Liver (tissue), 8 donors: ENCODE measurements at regions not wholly inside any gene's neighbourhood (a gene's known extent, or its start where the extent isn't known, plus 50 kb on each side); places are given as distances from the start of the nearest gene placed in this dataset.

Source experiments
- DNase-seq: peaks from one replicate; pipeline ENCODE4 v3.0.0-alpha.2; 2017; ENCODE audit warnings: low spot score
- H3K27ac ChIP-seq, 2 donors: one replicate each; pipeline ENCODE4 v1.7.0; 2013; ENCODE audit warnings: inconsistent platforms in 2 of 2, low read length in 2 of 2, control low read depth in 1 of 2, low read depth in 1 of 2, mild to moderate bottlenecking in 1 of 2
- H3K27me3 ChIP-seq, 4 donors: one replicate each; pipeline versions ENCODE4 v1.6.1 to v1.7.0; 2013; ENCODE audit warnings: low read length in 3 of 4, inconsistent platforms in 1 of 4, mild to moderate bottlenecking in 1 of 4, moderate library complexity in 1 of 4; ENCODE audit not compliant: control insufficient read depth in 4 of 4, insufficient read depth in 4 of 4
- H3K36me3 ChIP-seq, 4 donors: one replicate each; pipeline versions ENCODE4 v1.6.1 to v1.7.0; 2013; ENCODE audit warnings: low read length in 3 of 4, mild to moderate bottlenecking in 3 of 4, low read depth in 1 of 4, moderate library complexity in 1 of 4; ENCODE audit not compliant: control insufficient read depth in 4 of 4, insufficient read depth in 3 of 4
- H3K4me1 ChIP-seq, 4 donors: one replicate each; pipeline versions ENCODE4 v1.6.1 to v1.7.0; 2013; ENCODE audit warnings: low read length in 3 of 4, mild to moderate bottlenecking in 3 of 4, moderate library complexity in 1 of 4; ENCODE audit not compliant: control insufficient read depth in 4 of 4, insufficient read depth in 4 of 4
- H3K4me3 ChIP-seq, 3 donors: one replicate each; pipeline versions ENCODE4 v1.6.1 to v1.7.0; 2013; ENCODE audit warnings: low read length in 3 of 3, control low read depth in 1 of 3, low read depth in 1 of 3, mild to moderate bottlenecking in 1 of 3
- H3K9ac ChIP-seq, 2 donors: one replicate each; pipeline ENCODE4 v1.7.0; 2013; ENCODE audit warnings: low read length in 2 of 2, mild to moderate bottlenecking in 2 of 2, moderate library complexity in 2 of 2, control low read depth in 1 of 2, low read depth in 1 of 2
- H3K9me3 ChIP-seq, 4 donors: one replicate each; pipeline versions ENCODE4 v1.6.1 to v1.7.0; 2013; ENCODE audit warnings: low read length in 3 of 4; ENCODE audit not compliant: control insufficient read depth in 4 of 4
- ATF3 ChIP-seq: IDR thresholded peaks from 2 replicates; pipeline ENCODE4 v1.6.1; 2016; ENCODE audit warnings: antibody characterized with exemption
- CTCF ChIP-seq: fragments of 150-350 bp; IDR thresholded peaks from 2 replicates; pipeline ENCODE4 v1.5.1; 2017; ENCODE audit warnings: improper control_type of control experiment, low read depth, low read length; ENCODE audit not compliant: missing input control
- EGR1 ChIP-seq, 2 donors: IDR thresholded peaks; 2 replicates each; pipeline ENCODE4 v1.6.1; 2016 to 2018; ENCODE audit warnings: antibody characterized with exemption in 2 of 2, low read depth in 2 of 2
- FOXA1 ChIP-seq: IDR thresholded peaks from 2 replicates; pipeline ENCODE4 v1.6.1; 2016; ENCODE audit warnings: antibody characterized with exemption
- FOXA2 ChIP-seq: IDR thresholded peaks from 2 replicates; pipeline ENCODE4 v1.6.1; 2016; ENCODE audit warnings: antibody characterized with exemption
- HNF4A ChIP-seq, 2 donors: conservative IDR thresholded peaks; 2 replicates each; pipeline ENCODE4 v1.6.1; 2016; ENCODE audit warnings: antibody characterized with exemption in 2 of 2, mild to moderate bottlenecking in 2 of 2
- HNF4G ChIP-seq: IDR thresholded peaks from 2 replicates; pipeline ENCODE4 v1.6.1; 2016; ENCODE audit warnings: antibody characterized with exemption
- JUND ChIP-seq, 2 donors: IDR thresholded peaks; 2 replicates each; pipeline ENCODE4 v1.6.1; 2016; ENCODE audit warnings: antibody characterized with exemption in 2 of 2
- NR2F2 ChIP-seq: IDR thresholded peaks from 2 replicates; pipeline ENCODE4 v1.6.1; 2016; ENCODE audit warnings: antibody characterized with exemption
- RAD21 ChIP-seq, 2 donors: IDR thresholded peaks; 2 replicates each; pipeline ENCODE4 v1.6.1; 2016; ENCODE audit warnings: antibody characterized with exemption in 2 of 2, mild to moderate bottlenecking in 2 of 2
- REST ChIP-seq: IDR thresholded peaks from 2 replicates; pipeline ENCODE4 v1.6.1; 2016; ENCODE audit warnings: antibody characterized with exemption, mild to moderate bottlenecking
- RXRA ChIP-seq, 2 donors: IDR thresholded peaks; 2 replicates each; pipeline ENCODE4 v1.6.1; 2017 to 2018; ENCODE audit warnings: antibody characterized with exemption in 2 of 2, mild to moderate bottlenecking in 1 of 2
- SP1 ChIP-seq: IDR thresholded peaks from 2 replicates; pipeline ENCODE4 v1.6.1; 2018; ENCODE audit warnings: antibody characterized with exemption, mild to moderate bottlenecking
- TAF1 ChIP-seq: conservative IDR thresholded peaks from 2 replicates; pipeline ENCODE4 v1.6.1; 2016; ENCODE audit warnings: antibody characterized with exemption, mild to moderate bottlenecking
- YY1 ChIP-seq: IDR thresholded peaks from 2 replicates; pipeline ENCODE4 v1.6.1; 2016; ENCODE audit warnings: antibody characterized with exemption, mild to moderate bottlenecking
- WGBS: extraction: QIAGEN DNeasy Blood & Tissue Kit; methylation state at CpG from one replicate; pipeline ENCODE4 v1.1.7; 2013; 5-methylcytosine and 5-hydroxymethylcytosine counted together
- TF ChIP-seq, protein P1 (sequence below): IDR thresholded peaks from 2 replicates; pipeline ENCODE4 v1.6.1; 2016; ENCODE audit warnings: antibody characterized with exemption
- TF ChIP-seq, protein P2 (sequence below): IDR thresholded peaks from 2 replicates; pipeline ENCODE4 v1.6.1; 2016; ENCODE audit warnings: antibody characterized with exemption
- donor health status: healthy.
- donor health status: healthy.
- donor health status: healthy.
- donor health status: healthy.
- donor health status: healthy.

GRCh38 chr10:126738001-126738400 lies 67.5 kb upstream of the C10orf90 start:
- no peak for DNase-seq
- 82% methylated on average over 4 of the region's 4 CpGs for WGBS
- H3K36me3 ChIP-seq = no peaks in the 10 kb centered on the region
- no peak overlapping the region for H3K9ac ChIP-seq
- peaks cover 0 to 10% (median 3%) of the 10 kb centered on the region in 4 donors for H3K4me1 ChIP-seq
- H3K27ac ChIP-seq = no peak overlapping the region
- no peaks in the 10 kb centered on the region for H3K9me3 ChIP-seq
- TF ChIP-seq REST = no peak
- no peak overlapping the region for H3K4me3 ChIP-seq
- H3K27me3 ChIP-seq = no peaks in the 10 kb centered on the region

GRCh38 chr10:126744571-126744970 lies 74.1 kb upstream of the C10orf90 start:
- no peak overlapping the region for H3K9ac ChIP-seq
- 86% methylated on average over 1 of the region's 1 CpG for WGBS
- peaks cover 0 to 5% (median 3%) of the 10 kb centered on the region in 4 donors for H3K27me3 ChIP-seq
- H3K4me1 ChIP-seq = no peaks in the 10 kb centered on the region
- no peaks in the 10 kb centered on the region for H3K9me3 ChIP-seq
- DNase-seq = no peak
- TF ChIP-seq SP1 (no peak), YY1 (no peak), HNF4A (conservative IDR thresholded peaks at IDR 0.05) (no peak), HNF4G (no peak), RAD21 (IDR thresholded peaks at IDR 0.05) (no peak), NR2F2 (no peak), JUND (IDR thresholded peaks at IDR 0.05) (no peak), CTCF (no peak), EGR1 (IDR thresholded peaks at IDR 0.05; ENCODE audit: low read depth in 2 of 2) (no peak), TAF1 (no peak), FOXA2 (no peak), ATF3 (no peak), RXRA (IDR thresholded peaks at IDR 0.05) (no peak), FOXA1 (no peak), REST (no peak)
- TF ChIP-seq, protein P1, sequence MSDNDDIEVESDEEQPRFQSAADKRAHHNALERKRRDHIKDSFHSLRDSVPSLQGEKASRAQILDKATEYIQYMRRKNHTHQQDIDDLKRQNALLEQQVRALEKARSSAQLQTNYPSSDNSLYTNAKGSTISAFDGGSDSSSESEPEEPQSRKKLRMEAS = no peak
- TF ChIP-seq, protein P2, sequence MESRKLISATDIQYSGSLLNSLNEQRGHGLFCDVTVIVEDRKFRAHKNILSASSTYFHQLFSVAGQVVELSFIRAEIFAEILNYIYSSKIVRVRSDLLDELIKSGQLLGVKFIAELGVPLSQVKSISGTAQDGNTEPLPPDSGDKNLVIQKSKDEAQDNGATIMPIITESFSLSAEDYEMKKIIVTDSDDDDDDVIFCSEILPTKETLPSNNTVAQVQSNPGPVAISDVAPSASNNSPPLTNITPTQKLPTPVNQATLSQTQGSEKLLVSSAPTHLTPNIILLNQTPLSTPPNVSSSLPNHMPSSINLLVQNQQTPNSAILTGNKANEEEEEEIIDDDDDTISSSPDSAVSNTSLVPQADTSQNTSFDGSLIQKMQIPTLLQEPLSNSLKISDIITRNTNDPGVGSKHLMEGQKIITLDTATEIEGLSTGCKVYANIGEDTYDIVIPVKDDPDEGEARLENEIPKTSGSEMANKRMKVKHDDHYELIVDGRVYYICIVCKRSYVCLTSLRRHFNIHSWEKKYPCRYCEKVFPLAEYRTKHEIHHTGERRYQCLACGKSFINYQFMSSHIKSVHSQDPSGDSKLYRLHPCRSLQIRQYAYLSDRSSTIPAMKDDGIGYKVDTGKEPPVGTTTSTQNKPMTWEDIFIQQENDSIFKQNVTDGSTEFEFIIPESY = no peak
- H3K27ac ChIP-seq = no peak overlapping the region
- no peak overlapping the region for H3K4me3 ChIP-seq
- H3K36me3 ChIP-seq = no peaks in the 10 kb centered on the region
